A673 (cell line): ENCODE measurements at regions not wholly inside any gene's neighbourhood (a gene's known extent, or its start where the extent isn't known, plus 50 kb on each side); places are given as distances from the start of the nearest gene placed in this dataset.

Experiments used
- BruUV-seq: library from RNA; stranded (reverse); fragments of 400-500 nt; replicated peaks from 2 replicates; lab custom pipeline; 2021; lab: Mats Ljungman, UMichigan
- CTCF ChIA-PET: fragments of 300-600 bp; sonication (Branson Sonifier 250); formaldehyde crosslinking; loops from one replicate; lab custom pipeline; 2022; ENCODE audit warnings: antibody characterized with exemption; lab: Charles Lee
- POLR2A ChIA-PET: fragments of 300-600 bp; sonication (Branson Sonifier 250); formaldehyde crosslinking; loops from one replicate; lab custom pipeline; 2022; ENCODE audit warnings: antibody characterized with exemption; ENCODE audit not compliant: low non-redundant PET; lab: Charles Lee
- DNase-seq: peaks from one replicate; pipeline ENCODE4 v3.0.0-alpha.2; 2015; ENCODE audit warnings: low spot score
- H3K27ac ChIP-seq: fragments of 200-600 bp; sonication (generic); 2 replicates; pipeline ENCODE4 v1.5.1; 2016; ENCODE audit warnings: mixed run types, low read depth, mild to moderate bottlenecking, mixed read lengths, antibody characterized with exemption, low read length; ENCODE audit not compliant: poor library complexity, severe bottlenecking
- H3K27me3 ChIP-seq: fragments of 200-600 bp; sonication (generic); replicated peaks from 2 replicates; pipeline ENCODE4 v1.6.1; 2017; ENCODE audit warnings: mixed run types, low read depth, mild to moderate bottlenecking, mixed read lengths, antibody characterized with exemption, low read length; ENCODE audit not compliant: insufficient read depth, poor library complexity
- H3K36me3 ChIP-seq: fragments of 200-600 bp; sonication (generic); 2 replicates; pipeline ENCODE4 v1.6.1; 2016; ENCODE audit warnings: mixed run types, mild to moderate bottlenecking, mixed read lengths, antibody characterized with exemption, low read length; ENCODE audit not compliant: insufficient read depth, poor library complexity, severe bottlenecking
- H3K4me1 ChIP-seq: fragments of 200-600 bp; sonication (generic); 2 replicates; pipeline ENCODE4 v1.6.1; 2017; ENCODE audit warnings: mixed run types, mild to moderate bottlenecking, mixed read lengths, antibody characterized with exemption, low read length; ENCODE audit not compliant: insufficient read depth, poor library complexity, severe bottlenecking
- H3K4me3 ChIP-seq: fragments of 200-600 bp; sonication (generic); 2 replicates; pipeline ENCODE4 v1.5.1; 2016; ENCODE audit warnings: low read depth, mixed run types, mild to moderate bottlenecking, mixed read lengths, low read length; ENCODE audit not compliant: poor library complexity, severe bottlenecking
- H3K9me3 ChIP-seq: fragments of 200-600 bp; sonication (generic); 2 replicates; pipeline ENCODE4 v1.6.1; 2016; ENCODE audit warnings: mixed run types, low read depth, mild to moderate bottlenecking, mixed read lengths, antibody characterized with exemption, low read length; ENCODE audit not compliant: poor library complexity, severe bottlenecking
- CTCF ChIP-seq: fragments of 300-800, 200-600 bp; sonication (generic); conservative IDR thresholded peaks from 2 replicates; pipeline ENCODE4 v1.5.1; 2017; ENCODE audit warnings: low read depth, mild to moderate bottlenecking, antibody characterized with exemption, low read length, moderate library complexity, mixed read lengths
- EZH2 ChIP-seq: fragments of 200-600 bp; sonication (generic); IDR thresholded peaks from 2 replicates; pipeline ENCODE4 v1.6.1; 2017; ENCODE audit warnings: borderline replicate concordance, low read depth, mild to moderate bottlenecking, mixed read lengths, antibody characterized with exemption, low read length; ENCODE audit not compliant: poor library complexity, severe bottlenecking
- intact Hi-C: fragments of 100-400 bp; cut with micrococcal nuclease; formaldehyde crosslinking; loops from one replicate; pipeline ENCODE4 v1.10.0; 2022; ENCODE audit not compliant: unreplicated experiment

- POLR2A ChIA-PET = no interaction called here
- CTCF ChIA-PET = no interaction called here
Measured at GRCh38 chr2:155519529-155520130, 812.9 kb downstream of the NR4A2 start.

GRCh38 chr2:155518094-155518493, 814.4 kb downstream of the NR4A2 start:
- CTCF ChIA-PET = no interaction called here
- BruUV-seq = no TSS peak
- no peak overlapping the region for H3K4me3 ChIP-seq
- no peak overlapping the region for H3K27ac ChIP-seq
- H3K4me1 ChIP-seq = no peaks in the 10 kb centered on the region
- H3K9me3 ChIP-seq = no peaks in the 10 kb centered on the region
- no peak for DNase-seq
- peaks cover 4% of the 10 kb centered on the region for H3K27me3 ChIP-seq
- no peaks in the 10 kb centered on the region for H3K36me3 ChIP-seq
- TF ChIP-seq CTCF = no peak
- no peak for TF ChIP-seq EZH2
- intact Hi-C loops = no loop called here
- POLR2A ChIA-PET = no interaction called here

More at GRCh38 chr2:155519529-155520130, 812.9 kb downstream of the NR4A2 start:
- no peaks in the 10 kb centered on the region for H3K9me3 ChIP-seq
- intact Hi-C loops = no loop called here
- H3K36me3 ChIP-seq = no peaks in the 10 kb centered on the region
- H3K4me3 ChIP-seq = no peak overlapping the region
- no peaks in the 10 kb centered on the region for H3K4me1 ChIP-seq
- H3K27ac ChIP-seq = no peak overlapping the region
- TF ChIP-seq CTCF (no peak), EZH2 (no peak)
- no TSS peak for BruUV-seq
- peaks cover 4% of the 10 kb centered on the region for H3K27me3 ChIP-seq
- no peak for DNase-seq

- POLR2A ChIA-PET = no interaction called here
- no peak overlapping the region for H3K27ac ChIP-seq
- H3K9me3 ChIP-seq = no peaks in the 10 kb centered on the region
- no peak overlapping the region for H3K4me3 ChIP-seq
- no peaks in the 10 kb centered on the region for H3K4me1 ChIP-seq
- H3K27me3 ChIP-seq = peaks cover 4% of the 10 kb centered on the region
- CTCF ChIA-PET = interaction anchor here (0.6 kb wide), 1 partner anchor 898 kb away, joined by 11 read pairs; no protein-coding TSS in a partner anchor
- BruUV-seq = no TSS peak
- intact Hi-C loops = no loop called here
- TF ChIP-seq CTCF (no peak), EZH2 (no peak)
- no peaks in the 10 kb centered on the region for H3K36me3 ChIP-seq
- DNase-seq = no peak
Measured at GRCh38 chr2:155517362-155517761, 815.2 kb downstream of the NR4A2 start.
